Neural cell (in vitro differentiated cells): ENCODE measurements at regions not wholly inside any gene's neighbourhood (a gene's known extent, or its start where the extent isn't known, plus 50 kb on each side); places are given as distances from the start of the nearest gene placed in this dataset.

Experiments used
- H2AFZ ChIP-seq: fragments of 200-600, 300-800 bp; sonication (generic), shearing (Covaris generic); 2 replicates; pipeline ENCODE4 v1.6.0; 2014; ENCODE audit warnings: low read depth, mild to moderate bottlenecking, antibody characterized with exemption, low read length, moderate library complexity
- H3F3A ChIP-seq: fragments of 200-600 bp; shearing (Covaris generic); 2 replicates; pipeline ENCODE4 v1.6.1; 2016; ENCODE audit warnings: mild to moderate bottlenecking, moderate library complexity, mixed read lengths, antibody characterized with exemption, low read length; ENCODE audit not compliant: insufficient read depth, poor library complexity, severe bottlenecking
- H3K27ac ChIP-seq: fragments of 200-600, 300-800 bp; sonication (generic), shearing (Covaris generic); 2 replicates; pipeline ENCODE4 v1.5.1; 2014; ENCODE audit warnings: mild to moderate bottlenecking, low read length, moderate library complexity
- H3K27me3 ChIP-seq: fragments of 300-800, 200-600 bp; sonication (generic), shearing (Covaris generic); 2 replicates; pipeline ENCODE4 v1.6.0; 2014; ENCODE audit warnings: mild to moderate bottlenecking, low read depth, low read length, moderate library complexity; ENCODE audit not compliant: insufficient read depth
- H3K36me3 ChIP-seq: fragments of 300-800, 200-600 bp; sonication (generic), shearing (Covaris generic); 2 replicates; pipeline ENCODE4 v1.5.1; 2014; ENCODE audit warnings: mild to moderate bottlenecking, antibody characterized with exemption, low read length, moderate library complexity; ENCODE audit not compliant: insufficient read depth
- H3K4me2 ChIP-seq: fragments of 300-800, 200-600 bp; sonication (generic), shearing (Covaris generic); 2 replicates; pipeline ENCODE4 v1.6.0; 2014; ENCODE audit warnings: mild to moderate bottlenecking, low read length
- H3K4me3 ChIP-seq: fragments of 300-800, 200-600 bp; sonication (generic), shearing (Covaris generic); 2 replicates; pipeline ENCODE4 v1.5.1; 2014; ENCODE audit warnings: mild to moderate bottlenecking, low read length, moderate library complexity
- H3K79me2 ChIP-seq: fragments of 200-600 bp; shearing (Covaris generic); replicated peaks from 2 replicates; pipeline ENCODE4 v1.6.0; 2014; ENCODE audit warnings: mild to moderate bottlenecking, low read length, moderate library complexity; ENCODE audit not compliant: insufficient read depth
- H3K9ac ChIP-seq: fragments of 300-800, 200-600 bp; sonication (generic), shearing (Covaris generic); 2 replicates; pipeline ENCODE4 v1.6.1; 2016; ENCODE audit warnings: mild to moderate bottlenecking, low read length, mixed read lengths
- H3K9me2 ChIP-seq: fragments of 200-600 bp; shearing (Covaris generic); 2 replicates; pipeline ENCODE4 v1.6.1; 2016; ENCODE audit warnings: mild to moderate bottlenecking, low read length, mixed read lengths; ENCODE audit not compliant: insufficient read depth
- H3K9me3 ChIP-seq: fragments of 200-600, 300-800 bp; sonication (generic), shearing (Covaris generic); 2 replicates; pipeline ENCODE4 v1.6.1; 2016; ENCODE audit warnings: mild to moderate bottlenecking, mixed run types, low read length, moderate library complexity, mixed read lengths
- H4K20me1 ChIP-seq: fragments of 200-600 bp; shearing (Covaris generic); 2 replicates; pipeline ENCODE4 v1.6.1; 2016; ENCODE audit warnings: mild to moderate bottlenecking, mixed run types; ENCODE audit not compliant: insufficient read depth
- CTCF ChIP-seq: fragments of 450-650 bp; IDR thresholded peaks from 2 replicates; pipeline ENCODE4 v1.5.1; 2014; ENCODE audit warnings: antibody characterized with exemption, mild to moderate bottlenecking, moderate library complexity; ENCODE audit not compliant: poor library complexity, severe bottlenecking
- EP300 ChIP-seq: fragments of 450-650 bp; conservative IDR thresholded peaks from 2 replicates; pipeline ENCODE4 v1.6.1; 2014; ENCODE audit warnings: antibody characterized with exemption, mild to moderate bottlenecking, moderate library complexity; ENCODE audit not compliant: poor library complexity, severe bottlenecking
- EZH2 ChIP-seq: fragments of 200-600, 300-800 bp; shearing (Covaris generic), sonication (generic); IDR thresholded peaks from 2 replicates; pipeline ENCODE4 v1.6.1; 2014; ENCODE audit warnings: antibody characterized with exemption, low read length, borderline replicate concordance, mild to moderate bottlenecking; ENCODE audit not compliant: insufficient read depth, poor library complexity, severe bottlenecking
- MXI1 ChIP-seq: fragments of 450-650 bp; conservative IDR thresholded peaks from 2 replicates; pipeline ENCODE4 v1.6.1; 2014; ENCODE audit warnings: antibody characterized with exemption, mild to moderate bottlenecking; ENCODE audit not compliant: poor library complexity, severe bottlenecking
- POLR2AphosphoS5 ChIP-seq: IDR thresholded peaks from 2 replicates; pipeline ENCODE4 v1.6.1; 2012
- RAD21 ChIP-seq: fragments of 450-650 bp; conservative IDR thresholded peaks from 2 replicates; pipeline ENCODE4 v1.6.1; 2014; ENCODE audit warnings: antibody characterized with exemption, mild to moderate bottlenecking, moderate library complexity
- REST ChIP-seq: IDR thresholded peaks from 2 replicates; pipeline ENCODE4 v1.6.1; 2012; ENCODE audit warnings: borderline replicate concordance
- SMC3 ChIP-seq: fragments of 450-650 bp; conservative IDR thresholded peaks from 2 replicates; pipeline ENCODE4 v1.6.1; 2014; ENCODE audit warnings: antibody characterized with exemption, mild to moderate bottlenecking, moderate library complexity; ENCODE audit not compliant: poor library complexity
- TAF1 ChIP-seq: IDR thresholded peaks from 2 replicates; pipeline ENCODE4 v1.6.1; 2012; ENCODE audit warnings: low read depth

GRCh38 chr5:155481182-155481581 is 467.6 kb downstream of the KIF4B start:
- no peaks in the 10 kb centered on the region for H3K9me2 ChIP-seq
- H2AFZ ChIP-seq = no peak overlapping the region
- H4K20me1 ChIP-seq = no peaks in the 10 kb centered on the region
- no peaks in the 10 kb centered on the region for H3K27me3 ChIP-seq
- no peaks in the 10 kb centered on the region for H3F3A ChIP-seq
- H3K4me3 ChIP-seq = no peak overlapping the region
- no peaks in the 10 kb centered on the region for H3K9me3 ChIP-seq
- H3K9ac ChIP-seq = no peak overlapping the region
- H3K36me3 ChIP-seq = no peaks in the 10 kb centered on the region
- TF ChIP-seq EP300 = no peak
- TF ChIP-seq POLR2AphosphoS5 = no peak
- no peak for TF ChIP-seq EZH2
- no peak for TF ChIP-seq MXI1
- TF ChIP-seq SMC3 = no peak
- no peak for TF ChIP-seq RAD21
- no peak for TF ChIP-seq REST
- TF ChIP-seq TAF1 = no peak
- no peak for TF ChIP-seq CTCF
- no peak overlapping the region for H3K4me2 ChIP-seq
- no peak overlapping the region for H3K27ac ChIP-seq
- no peaks in the 10 kb centered on the region for H3K79me2 ChIP-seq

- Histone ChIP-seq H4K20me1 (no peaks in the 10 kb centered on the region), H3K4me2 (no peak overlapping the region), H3K27me3 (no peaks in the 10 kb centered on the region), H3K4me3 (no peak overlapping the region), H3K9ac (no peak overlapping the region), H3K79me2 (no peaks in the 10 kb centered on the region), H3K36me3 (no peaks in the 10 kb centered on the region), H3K9me3 (no peaks in the 10 kb centered on the region), H3K9me2 (no peaks in the 10 kb centered on the region), H2AFZ (no peak overlapping the region), H3K27ac (no peak overlapping the region), H3F3A (no peaks in the 10 kb centered on the region)
- no peak for TF ChIP-seq CTCF
- no peak for TF ChIP-seq EZH2
- TF ChIP-seq TAF1 = no peak
- no peak for TF ChIP-seq REST
- TF ChIP-seq EP300 = no peak
- no peak for TF ChIP-seq MXI1
- no peak for TF ChIP-seq SMC3
- TF ChIP-seq RAD21 = no peak
- no peak for TF ChIP-seq POLR2AphosphoS5
These were observed 468.9 kb downstream of the KIF4B start for GRCh38 chr5:155482428-155482827.
